ENCODE measurements at regions not wholly inside any gene's neighbourhood (a gene's known extent, or its start where the extent isn't known, plus 50 kb on each side); places are given as distances from the start of the nearest gene placed in this dataset.

DNA sequence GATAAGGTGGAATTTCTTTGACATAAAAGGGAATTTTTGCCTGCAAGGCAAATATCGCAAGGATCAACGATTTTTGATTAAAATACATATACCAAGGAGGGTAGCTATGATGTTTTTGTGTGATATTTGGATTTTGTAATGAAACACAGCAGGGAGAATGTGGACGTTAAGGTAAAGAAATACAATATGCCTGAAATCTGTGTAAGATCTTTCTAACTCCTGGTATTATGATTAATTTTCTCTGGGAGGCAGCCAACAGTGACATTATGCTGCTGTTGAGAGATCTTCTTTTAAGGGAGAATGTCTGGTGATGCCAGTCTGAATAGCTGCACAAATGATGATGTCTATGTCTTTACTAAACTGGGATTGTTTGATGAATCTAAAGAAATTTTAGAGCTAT lies 972.2 kb downstream of the SQOR start:
- no peak for TF ChIP-seq EZH2 (IDR thresholded peaks at IDR 0.05; ENCODE audit: borderline replicate concordance, low read length)
- TF ChIP-seq, protein P1, sequence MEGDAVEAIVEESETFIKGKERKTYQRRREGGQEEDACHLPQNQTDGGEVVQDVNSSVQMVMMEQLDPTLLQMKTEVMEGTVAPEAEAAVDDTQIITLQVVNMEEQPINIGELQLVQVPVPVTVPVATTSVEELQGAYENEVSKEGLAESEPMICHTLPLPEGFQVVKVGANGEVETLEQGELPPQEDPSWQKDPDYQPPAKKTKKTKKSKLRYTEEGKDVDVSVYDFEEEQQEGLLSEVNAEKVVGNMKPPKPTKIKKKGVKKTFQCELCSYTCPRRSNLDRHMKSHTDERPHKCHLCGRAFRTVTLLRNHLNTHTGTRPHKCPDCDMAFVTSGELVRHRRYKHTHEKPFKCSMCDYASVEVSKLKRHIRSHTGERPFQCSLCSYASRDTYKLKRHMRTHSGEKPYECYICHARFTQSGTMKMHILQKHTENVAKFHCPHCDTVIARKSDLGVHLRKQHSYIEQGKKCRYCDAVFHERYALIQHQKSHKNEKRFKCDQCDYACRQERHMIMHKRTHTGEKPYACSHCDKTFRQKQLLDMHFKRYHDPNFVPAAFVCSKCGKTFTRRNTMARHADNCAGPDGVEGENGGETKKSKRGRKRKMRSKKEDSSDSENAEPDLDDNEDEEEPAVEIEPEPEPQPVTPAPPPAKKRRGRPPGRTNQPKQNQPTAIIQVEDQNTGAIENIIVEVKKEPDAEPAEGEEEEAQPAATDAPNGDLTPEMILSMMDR (conservative IDR thresholded peaks at IDR 0.05 in 1 of 2, IDR thresholded peaks at IDR 0.05 in 1 of 2; ENCODE audit: extremely low read depth in 1 of 2, insufficient read depth in 1 of 2, low read depth in 1 of 2, low read length in 2 of 2), result no peak
